ENCODE measurements at regions not wholly inside any gene's neighbourhood (a gene's known extent, or its start where the extent isn't known, plus 50 kb on each side); places are given as distances from the start of the nearest gene placed in this dataset.

- no peak for TF ChIP-seq FOXA1 (IDR thresholded peaks at IDR 0.05)
- TF ChIP-seq ELF4 (IDR thresholded peaks at IDR 0.05): no peak
- TF ChIP-seq ZNF384 (IDR thresholded peaks at IDR 0.05): no peak
- TF ChIP-seq TARDBP (IDR thresholded peaks at IDR 0.05): no peak
These were observed 799.5 kb downstream of the QKI start for GRCh38 chr6:164214066-164214465.

Data from HEK293T (cell line).